Fibroblast of the aortic adventitia (primary cell): ENCODE measurements at regions not wholly inside any gene's neighbourhood (a gene's known extent, or its start where the extent isn't known, plus 50 kb on each side); places are given as distances from the start of the nearest gene placed in this dataset.

Experiments used
- DNase-seq: peaks from one replicate; pipeline ENCODE4 v3.0.0-alpha.2; 2010; ENCODE audit warnings: low read depth
- H3K4me3 ChIP-seq: 2 replicates; pipeline ENCODE4 v1.5.1; 2011; ENCODE audit warnings: low read depth, mild to moderate bottlenecking, control low read depth, low read length, moderate library complexity
- TF ChIP-seq, protein P1 (sequence below): IDR thresholded peaks from 2 replicates; pipeline ENCODE4 v1.5.1; 2011; ENCODE audit warnings: mild to moderate bottlenecking, low read length, control low read depth, inconsistent platforms; ENCODE audit not compliant: insufficient read depth

DNA sequence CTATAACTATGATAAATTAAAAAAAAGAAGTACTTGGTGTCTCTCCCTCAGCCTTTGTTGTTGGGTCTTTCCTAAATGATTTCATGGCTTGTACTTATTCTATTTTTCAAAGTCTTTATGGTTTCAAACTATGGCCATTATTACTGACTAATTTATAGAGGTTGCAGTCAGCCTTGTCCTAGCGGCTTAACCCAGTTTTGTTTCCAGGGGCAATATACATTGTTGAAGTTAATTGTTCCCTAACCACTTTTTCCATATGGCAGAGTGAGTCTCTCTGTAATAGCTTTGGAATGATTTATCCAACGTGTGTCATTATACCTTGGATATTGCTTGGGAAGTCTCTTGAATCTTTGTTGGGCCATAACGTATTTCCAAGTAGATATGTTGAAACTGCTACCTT is 408.8 kb downstream of the HRH4 start:
- TF ChIP-seq, protein P1, sequence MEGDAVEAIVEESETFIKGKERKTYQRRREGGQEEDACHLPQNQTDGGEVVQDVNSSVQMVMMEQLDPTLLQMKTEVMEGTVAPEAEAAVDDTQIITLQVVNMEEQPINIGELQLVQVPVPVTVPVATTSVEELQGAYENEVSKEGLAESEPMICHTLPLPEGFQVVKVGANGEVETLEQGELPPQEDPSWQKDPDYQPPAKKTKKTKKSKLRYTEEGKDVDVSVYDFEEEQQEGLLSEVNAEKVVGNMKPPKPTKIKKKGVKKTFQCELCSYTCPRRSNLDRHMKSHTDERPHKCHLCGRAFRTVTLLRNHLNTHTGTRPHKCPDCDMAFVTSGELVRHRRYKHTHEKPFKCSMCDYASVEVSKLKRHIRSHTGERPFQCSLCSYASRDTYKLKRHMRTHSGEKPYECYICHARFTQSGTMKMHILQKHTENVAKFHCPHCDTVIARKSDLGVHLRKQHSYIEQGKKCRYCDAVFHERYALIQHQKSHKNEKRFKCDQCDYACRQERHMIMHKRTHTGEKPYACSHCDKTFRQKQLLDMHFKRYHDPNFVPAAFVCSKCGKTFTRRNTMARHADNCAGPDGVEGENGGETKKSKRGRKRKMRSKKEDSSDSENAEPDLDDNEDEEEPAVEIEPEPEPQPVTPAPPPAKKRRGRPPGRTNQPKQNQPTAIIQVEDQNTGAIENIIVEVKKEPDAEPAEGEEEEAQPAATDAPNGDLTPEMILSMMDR = no peak
- H3K4me3 ChIP-seq = no peak overlapping the region
- DNase-seq = no peak

DNA sequence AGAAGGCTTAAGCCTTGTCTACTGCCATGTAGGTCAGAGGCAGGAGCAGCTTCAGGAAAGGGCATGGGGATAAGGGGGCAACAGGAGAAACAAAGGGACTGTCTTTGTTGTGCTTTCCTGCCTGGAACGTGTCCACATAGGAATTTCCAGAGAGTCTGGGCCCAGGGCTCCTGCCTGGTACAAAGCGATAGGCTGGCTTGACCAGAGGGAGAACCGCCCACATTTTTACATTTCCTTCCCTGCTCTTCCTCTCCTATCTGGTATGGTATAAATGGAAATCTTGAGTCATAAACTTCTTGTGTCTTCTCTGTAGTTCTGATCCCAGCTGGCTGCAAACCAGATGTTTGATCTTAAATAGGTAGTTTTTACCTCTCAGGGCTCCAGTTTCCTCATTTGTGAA is 414.8 kb downstream of the HRH4 start:
- TF ChIP-seq, protein P1 = no peak
- no peak overlapping the region for H3K4me3 ChIP-seq
- no peak for DNase-seq

- no peak overlapping the region for H3K4me3 ChIP-seq
- no peak for DNase-seq
- TF ChIP-seq, protein P1 = no peak
Observed at GRCh38 chr18:24875777-24876176, 415.3 kb downstream of the HRH4 start.

GRCh38 chr18:24876266-24876665 is 415.8 kb downstream of the HRH4 start:
- TF ChIP-seq, protein P1 = no peak
- DNase-seq = no peak
- no peak overlapping the region for H3K4me3 ChIP-seq

DNA sequence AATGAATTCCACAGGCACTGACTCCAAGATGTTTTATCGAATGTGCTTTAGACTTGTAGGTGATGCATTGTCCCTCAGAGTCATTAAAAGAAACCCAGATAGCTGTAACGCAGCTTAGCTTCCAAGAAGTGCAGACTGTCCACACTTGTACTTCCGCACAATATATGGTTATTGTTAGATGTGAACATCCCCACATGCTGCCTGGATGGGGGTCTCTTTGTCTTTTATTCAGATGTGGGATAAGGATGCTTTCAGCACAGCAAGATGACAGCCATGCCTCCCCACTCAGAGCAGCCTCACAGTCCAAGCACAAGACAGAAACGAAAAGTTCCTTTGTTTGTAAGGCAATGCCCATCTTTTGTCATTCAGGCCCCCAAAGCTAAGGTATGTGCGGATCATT is 416.6 kb downstream of the HRH4 start:
- TF ChIP-seq, protein P1 = no peak
- no peak for DNase-seq
- H3K4me3 ChIP-seq = no peak overlapping the region

- DNase-seq = no peak
- no peak overlapping the region for H3K4me3 ChIP-seq
- TF ChIP-seq, protein P1 = no peak
Observed at GRCh38 chr18:24877546-24877945, 417.1 kb downstream of the HRH4 start.

GRCh38 chr18:24878289-24878688 is 417.9 kb downstream of the HRH4 start:
- TF ChIP-seq, protein P1 = peak; percentile 52
- no peak overlapping the region for H3K4me3 ChIP-seq
- DNase-seq = peak; percentile 75
